ENCODE measurements at regions not wholly inside any gene's neighbourhood (a gene's known extent, or its start where the extent isn't known, plus 50 kb on each side); places are given as distances from the start of the nearest gene placed in this dataset.

DNA sequence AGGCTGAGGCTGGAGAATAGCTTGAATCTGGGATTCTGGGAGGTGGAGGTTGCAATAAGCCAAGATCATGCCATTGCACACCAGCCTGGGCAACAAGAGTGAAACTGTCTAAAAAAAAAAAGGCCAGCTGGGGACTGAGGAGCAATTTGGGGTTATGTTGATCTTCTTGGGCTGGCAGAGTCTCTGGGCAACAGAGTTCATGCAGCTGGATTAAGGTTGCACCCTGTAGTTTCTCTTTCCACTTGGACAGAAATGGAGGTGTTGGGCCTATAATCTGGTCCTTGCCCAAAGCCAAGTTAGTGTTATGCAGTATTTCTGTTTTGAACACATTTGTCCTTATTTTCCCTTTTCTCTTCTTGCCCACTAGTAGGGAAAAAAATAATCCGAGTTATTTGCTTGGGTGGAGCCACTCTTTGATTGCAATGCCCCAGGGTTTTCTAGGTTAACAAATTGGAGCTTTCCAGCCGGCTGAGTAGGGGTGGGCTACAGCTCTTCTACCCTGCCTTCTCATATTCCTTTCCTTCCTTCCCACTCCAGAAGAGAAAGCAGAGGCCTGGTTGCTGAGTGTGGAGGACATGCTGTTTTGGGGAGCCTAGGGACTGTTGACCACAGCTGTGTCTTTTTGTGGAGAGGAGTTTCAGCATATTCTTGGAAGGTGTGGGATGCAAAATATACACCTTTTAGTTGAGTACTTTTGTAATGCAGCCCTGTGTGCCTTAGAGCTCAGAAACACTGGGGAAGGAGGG, 213.9 kb downstream of the SOX4 start:
- TF ChIP-seq EZH2phosphoT487 (IDR thresholded peaks at IDR 0.05; ENCODE audit: borderline replicate concordance) = no peak
- TF ChIP-seq, protein P1, sequence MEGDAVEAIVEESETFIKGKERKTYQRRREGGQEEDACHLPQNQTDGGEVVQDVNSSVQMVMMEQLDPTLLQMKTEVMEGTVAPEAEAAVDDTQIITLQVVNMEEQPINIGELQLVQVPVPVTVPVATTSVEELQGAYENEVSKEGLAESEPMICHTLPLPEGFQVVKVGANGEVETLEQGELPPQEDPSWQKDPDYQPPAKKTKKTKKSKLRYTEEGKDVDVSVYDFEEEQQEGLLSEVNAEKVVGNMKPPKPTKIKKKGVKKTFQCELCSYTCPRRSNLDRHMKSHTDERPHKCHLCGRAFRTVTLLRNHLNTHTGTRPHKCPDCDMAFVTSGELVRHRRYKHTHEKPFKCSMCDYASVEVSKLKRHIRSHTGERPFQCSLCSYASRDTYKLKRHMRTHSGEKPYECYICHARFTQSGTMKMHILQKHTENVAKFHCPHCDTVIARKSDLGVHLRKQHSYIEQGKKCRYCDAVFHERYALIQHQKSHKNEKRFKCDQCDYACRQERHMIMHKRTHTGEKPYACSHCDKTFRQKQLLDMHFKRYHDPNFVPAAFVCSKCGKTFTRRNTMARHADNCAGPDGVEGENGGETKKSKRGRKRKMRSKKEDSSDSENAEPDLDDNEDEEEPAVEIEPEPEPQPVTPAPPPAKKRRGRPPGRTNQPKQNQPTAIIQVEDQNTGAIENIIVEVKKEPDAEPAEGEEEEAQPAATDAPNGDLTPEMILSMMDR (conservative IDR thresholded peaks at IDR 0.05; ENCODE audit: low read length) = no peak

Data from Loucy (cell line).